GM20431 (cell line): ENCODE measurements at regions not wholly inside any gene's neighbourhood (a gene's known extent, or its start where the extent isn't known, plus 50 kb on each side); places are given as distances from the start of the nearest gene placed in this dataset.

Experiments
- in situ Hi-C: fragments of 300-500 bp; cut with MseI, MboI; formaldehyde crosslinking; loops from one replicate; pipeline ENCODE4 v1.15.0; 2020; ENCODE audit warnings: low sequenced_read_pairs; ENCODE audit not compliant: unreplicated experiment

DNA sequence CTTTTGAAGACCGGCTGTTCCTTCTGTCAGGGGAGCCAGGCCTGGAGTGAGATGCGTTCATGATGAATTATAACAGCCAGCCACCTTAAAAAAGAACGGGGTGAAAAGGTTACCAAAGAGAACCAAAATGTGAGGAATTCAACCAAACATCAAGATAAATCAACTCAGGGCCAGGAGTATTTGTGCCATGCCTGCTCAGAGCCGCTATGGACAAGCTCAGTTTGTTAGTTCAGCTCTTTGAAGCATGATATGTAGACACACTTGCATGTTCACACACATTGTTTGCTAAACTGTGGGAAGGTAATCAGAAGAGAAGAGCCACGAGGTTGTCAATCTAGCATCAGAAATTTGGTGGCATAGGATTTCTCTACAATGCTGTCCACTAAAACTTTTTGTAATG lies 367.4 kb upstream of the TBX3 start:
- in situ Hi-C loops = no loop called here

DNA sequence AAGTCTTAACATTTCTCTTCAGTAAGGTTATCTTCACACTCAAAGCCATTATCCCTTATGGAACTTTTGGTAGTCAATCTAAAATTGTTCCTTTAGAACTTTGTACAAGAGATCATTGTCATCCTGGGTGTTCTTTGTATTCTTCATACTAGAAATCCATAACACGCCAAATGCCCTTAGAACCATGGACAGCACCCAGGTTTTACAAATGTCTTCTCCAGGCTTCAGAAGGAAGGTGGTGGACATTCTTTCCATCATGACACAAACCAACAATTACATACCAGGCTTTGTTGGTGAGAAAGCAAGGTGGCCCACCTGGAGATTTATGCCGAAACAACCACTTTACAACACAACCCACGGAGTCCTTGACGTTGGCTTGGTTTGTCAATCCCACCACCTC lies 365.6 kb upstream of the TBX3 start:
- in situ Hi-C loops = no loop called here

DNA sequence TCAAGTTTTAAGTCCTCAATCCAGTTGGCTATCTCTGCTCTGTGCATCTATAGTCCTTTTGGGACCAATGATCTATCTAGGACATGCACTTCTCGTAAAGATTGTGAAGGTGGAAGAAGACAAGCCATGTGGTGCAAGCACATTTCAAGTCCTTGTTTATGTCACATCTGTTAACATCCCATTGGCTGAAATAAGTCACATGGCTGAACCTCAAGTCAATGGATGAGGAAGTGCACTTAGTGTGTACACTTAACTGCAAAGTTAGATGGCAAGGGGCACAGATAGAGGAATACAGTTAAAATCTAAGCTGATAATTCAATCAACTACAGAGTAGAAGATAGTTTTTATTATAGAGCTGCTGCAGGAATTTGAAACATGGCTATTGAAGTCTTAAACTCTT lies 362.8 kb upstream of the TBX3 start:
- in situ Hi-C loops = no loop called here

DNA sequence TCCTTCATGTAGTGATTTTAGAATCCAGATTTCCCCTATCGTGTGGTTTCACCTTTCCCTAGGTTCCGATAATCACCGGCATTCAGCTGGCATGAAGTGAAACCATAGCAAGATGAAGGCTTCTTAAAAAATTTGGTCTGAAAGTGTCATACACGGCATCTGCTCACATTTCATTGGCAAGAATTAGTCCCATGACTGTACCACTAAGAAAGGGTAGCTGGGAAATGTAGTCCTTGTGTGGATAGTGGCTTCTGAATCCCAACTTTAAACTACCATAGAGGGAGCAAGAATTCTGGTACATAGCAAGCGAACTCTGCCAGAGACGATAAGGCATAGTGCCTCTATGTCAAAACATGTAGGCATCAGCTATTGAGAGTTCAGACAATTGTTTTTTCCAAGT lies 360.1 kb upstream of the TBX3 start:
- in situ Hi-C loops = no loop called here

DNA sequence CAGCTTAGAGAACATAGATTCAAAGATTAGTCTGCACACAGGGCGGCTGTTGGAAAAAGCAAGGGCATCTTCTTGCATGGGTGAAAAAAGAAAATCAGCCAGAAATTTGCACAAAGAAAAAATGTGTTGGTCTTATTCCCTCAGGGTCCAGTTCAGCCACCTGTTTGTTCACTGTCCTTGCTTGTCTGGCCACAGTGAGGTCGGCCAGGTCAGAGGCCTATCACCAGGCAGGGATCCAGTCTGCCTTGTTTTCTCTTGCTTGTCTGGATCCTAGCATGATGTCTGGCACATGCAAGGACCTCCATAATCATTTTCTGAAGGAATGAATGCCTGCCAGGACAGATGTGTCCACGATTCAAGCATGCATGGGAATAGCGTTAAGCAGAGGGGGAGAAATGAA lies 359.1 kb upstream of the TBX3 start:
- in situ Hi-C loops = no loop called here

DNA sequence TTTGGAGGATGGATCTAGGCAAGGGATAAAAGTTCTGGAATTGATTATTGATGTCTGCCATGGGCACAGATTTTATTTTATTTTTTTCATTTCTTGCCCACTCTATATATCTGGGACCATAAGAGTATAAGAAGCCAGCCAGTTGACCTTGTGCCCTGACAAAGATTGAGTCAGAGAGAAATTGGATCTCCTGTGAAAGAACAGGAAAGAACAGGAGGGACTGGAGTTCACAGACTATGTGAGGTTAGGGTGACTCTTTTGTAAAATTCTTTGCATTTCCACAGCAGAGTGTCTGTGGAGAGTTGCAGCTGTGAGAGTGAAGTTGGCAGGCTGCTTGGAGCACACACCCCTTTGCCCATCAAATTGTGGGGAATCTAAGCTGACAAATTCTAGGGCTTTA lies 358.4 kb upstream of the TBX3 start:
- in situ Hi-C loops = no loop called here

DNA sequence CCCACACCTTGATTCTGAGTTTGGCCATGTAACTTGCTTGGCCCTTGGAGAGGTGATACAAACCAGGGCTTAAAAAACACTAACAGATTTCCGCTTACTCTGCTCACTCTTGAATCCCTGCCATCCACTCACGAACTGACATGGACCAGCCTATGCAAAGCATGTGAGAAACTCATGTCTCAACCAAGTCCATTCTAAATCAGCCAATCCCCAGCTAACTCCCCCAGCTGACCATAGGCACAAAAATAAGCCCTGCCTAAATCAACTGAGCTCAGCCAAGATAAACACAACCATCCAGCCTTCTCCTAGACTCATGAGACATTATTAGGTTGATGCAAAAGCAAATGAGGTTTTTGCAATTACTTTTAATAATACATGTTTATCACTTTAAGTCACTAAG lies 353.9 kb upstream of the TBX3 start:
- in situ Hi-C loops = no loop called here

DNA sequence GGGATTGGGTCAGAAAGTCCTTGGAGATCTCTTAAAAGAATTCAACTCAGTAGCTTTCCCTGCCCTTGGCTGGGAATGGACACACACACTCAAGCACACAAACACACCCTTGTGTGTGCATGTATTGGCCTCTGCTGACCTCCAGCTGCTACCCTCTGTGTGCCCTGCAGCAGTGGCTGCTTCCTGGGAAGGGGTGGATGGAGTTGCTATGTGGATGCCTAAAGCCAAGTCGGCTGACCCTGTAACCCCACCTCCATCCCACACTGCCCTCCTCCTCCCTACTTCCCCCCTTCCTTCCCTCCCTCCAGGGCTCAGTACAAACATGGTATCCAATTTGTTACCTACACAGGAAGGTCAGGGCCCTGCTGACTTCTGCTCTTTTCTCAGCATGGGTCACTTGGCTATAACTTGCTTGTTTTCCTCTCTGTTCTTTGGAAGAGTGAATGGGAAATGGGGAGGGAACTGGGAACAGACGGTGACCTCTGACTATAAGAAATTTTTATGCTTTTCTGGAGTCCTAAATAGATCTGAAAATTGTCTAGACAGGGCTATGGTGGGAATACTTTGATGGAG lies 351.6 kb upstream of the TBX3 start:
- in situ Hi-C loops = no loop called here

DNA sequence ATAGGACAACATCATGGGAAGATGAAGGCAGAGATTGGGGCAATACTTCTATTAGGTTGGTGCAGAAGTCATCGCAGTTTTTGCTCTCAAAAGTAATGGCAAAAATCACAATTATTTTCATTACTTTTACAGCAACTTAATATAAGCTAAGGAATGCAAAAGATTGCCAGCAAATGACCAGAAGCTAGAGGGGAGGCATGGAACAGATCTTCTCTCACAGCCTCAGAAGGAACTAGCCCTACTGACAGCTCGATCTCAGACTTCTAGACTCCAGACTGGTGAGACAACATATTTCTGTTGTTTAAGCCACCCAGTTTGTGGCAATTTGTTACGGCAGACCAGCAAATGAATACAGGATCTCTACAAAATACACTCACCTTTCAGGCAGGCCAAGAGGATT lies 348.5 kb upstream of the TBX3 start:
- in situ Hi-C loops = no loop called here

DNA sequence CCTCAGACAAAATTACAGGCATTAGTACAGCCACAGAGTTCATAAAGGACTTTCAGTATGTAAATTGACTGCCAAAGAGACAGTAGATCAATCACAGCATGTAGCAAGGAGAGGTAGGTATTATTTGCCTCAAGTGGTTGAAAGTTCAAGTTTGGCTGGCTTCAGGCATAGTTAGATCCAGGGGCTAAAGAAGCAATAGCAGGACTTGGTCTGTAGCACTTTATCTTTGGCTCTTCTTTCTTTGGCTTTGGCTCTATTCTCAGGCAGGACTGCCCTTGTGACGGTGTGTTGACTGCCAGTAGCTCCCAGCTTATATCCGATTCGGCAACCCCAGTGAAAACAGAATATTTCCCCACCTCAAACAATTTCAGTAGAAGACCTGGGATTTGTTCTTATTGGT lies 346.0 kb upstream of the TBX3 start:
- in situ Hi-C loops = no loop called here

DNA sequence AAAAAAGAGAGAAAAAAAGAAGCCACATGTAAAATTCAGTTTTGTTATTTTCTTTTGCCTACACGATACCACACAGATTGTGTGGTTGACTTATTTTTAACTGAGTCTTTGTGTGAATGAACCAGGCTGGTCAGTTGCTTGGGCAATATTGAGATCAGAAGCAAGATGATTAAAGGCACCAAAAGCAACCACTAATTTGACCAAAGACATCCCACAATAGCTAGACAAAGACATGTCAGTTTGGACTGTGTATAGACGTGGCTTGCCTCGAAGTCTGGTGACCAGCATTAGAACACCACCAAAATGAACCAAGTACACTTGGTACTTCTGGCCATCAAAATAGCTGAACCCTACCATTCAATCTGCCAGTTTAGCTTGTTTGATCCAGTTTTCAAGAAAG lies 340.6 kb upstream of the TBX3 start:
- in situ Hi-C loops = no loop called here

DNA sequence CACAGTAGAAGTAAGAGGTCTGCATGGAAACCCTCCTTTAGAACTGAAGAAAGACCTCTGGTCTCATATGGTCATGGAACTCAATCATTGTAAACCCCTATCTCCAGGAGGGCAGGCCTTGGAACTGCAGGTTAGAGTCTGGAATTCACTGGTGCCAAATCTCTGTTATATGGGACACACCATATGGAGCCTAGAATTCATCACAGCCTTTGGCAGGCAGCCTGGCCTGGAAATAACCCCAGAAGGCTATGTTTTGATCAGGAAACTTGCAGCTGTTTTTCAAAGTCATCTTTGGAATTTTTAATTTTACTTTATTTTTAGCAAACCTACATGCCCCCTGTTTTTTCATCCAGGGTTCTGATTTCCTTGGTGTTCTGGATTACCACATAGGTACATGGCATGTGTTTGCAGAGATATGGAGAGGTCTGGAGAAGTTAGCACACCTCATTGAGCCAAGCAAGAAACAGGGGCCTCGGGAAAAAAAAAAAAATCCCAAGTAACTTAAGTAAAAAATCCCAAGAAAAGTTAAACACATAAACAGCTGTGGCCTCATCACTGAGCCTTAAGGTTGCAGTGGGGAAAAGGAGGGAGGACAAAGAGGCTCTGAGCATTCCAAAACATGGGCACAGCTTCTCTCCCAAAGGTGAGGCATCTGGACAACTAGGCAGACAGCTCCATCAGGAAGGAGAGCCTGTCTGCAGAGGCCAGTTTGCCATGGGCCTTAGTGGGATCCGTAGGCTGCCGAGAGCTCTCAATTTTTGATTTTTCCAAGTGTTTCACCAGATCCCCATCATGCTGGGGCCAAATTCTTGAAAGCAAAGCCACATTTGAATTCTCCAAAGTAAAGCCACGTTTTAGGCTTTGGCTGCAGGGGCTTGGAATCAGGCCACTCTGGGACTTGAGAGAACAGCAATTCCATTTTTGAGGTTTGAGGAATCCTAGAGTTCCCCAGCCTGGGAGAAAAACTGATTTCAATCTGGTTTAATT lies 339.6 kb upstream of the TBX3 start:
- in situ Hi-C loops = no loop called here

DNA sequence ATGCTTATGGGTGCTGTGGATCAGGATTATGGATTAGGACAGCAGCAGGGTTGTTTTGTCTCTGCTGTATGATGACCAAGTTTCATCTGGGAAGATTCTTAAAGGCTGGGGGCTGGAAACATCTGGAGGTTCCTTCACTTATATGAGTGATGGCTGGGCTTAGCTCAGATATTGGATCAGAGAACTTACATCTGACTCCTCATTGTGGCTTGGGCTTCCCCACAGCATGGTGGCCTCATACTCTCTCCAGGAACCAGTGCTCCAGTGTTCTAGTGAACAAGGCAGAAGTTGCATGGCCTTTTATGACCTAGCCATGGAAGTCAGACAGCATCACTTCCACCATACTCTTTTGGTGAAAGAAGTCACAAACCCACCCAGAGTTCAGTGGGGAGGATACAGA lies 336.1 kb upstream of the TBX3 start:
- in situ Hi-C loops = no loop called here

DNA sequence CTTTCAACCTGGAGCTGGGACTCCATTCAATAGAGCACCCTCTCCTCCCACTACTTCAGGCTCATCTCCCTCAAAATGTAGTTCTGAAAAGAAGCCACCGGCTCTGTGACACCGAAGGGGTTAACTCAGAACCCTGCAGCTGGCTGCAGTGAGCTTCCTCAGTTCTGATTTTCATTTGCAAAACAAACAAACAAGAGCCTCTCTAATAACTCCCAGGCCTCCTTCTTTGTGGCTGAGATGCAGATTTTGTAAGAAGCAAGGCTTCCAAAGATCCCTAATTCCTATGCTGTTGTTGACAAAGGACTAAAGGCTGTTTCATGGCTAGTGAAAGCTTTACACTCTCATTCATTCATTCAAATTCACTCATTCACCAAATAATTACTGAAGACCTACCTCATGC lies 333.4 kb upstream of the TBX3 start:
- in situ Hi-C loops = no loop called here

DNA sequence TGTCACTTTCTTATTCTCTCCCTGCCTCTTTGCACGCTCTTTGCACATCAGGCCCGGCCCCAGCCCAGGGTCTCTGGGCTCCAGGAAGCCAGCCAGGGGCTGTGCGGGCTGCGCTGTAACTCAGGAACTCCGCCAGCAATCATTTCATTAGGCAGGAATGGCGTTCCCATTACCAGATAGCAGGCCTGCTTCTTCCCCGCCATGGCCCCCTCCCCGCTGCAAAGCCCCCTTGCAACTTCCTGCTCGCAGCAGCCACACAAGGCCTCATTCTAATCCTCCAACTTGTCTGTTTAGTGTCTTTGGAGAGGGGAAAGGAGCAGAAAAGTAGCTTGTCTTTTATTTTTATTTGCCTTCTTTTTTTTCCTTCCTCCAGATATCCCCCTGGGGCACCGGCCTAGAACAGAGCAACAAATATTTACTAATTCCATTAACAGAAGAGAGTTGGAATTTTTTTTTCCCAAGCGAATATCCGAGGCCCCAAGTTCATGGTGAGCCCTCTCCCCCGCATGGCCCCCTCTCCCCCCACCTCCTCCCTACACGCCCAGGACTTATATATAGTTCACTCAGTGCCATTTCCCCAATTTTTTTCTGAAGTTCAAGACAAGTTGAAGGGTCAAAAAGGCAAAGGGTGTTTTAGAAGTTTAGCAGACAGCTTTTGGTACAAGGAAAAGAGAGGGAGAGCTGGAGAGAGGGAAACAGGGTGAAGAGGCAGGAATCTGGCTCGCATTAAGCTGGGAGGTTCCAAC lies 329.4 kb upstream of the TBX3 start:
- in situ Hi-C loops = no loop called here

DNA sequence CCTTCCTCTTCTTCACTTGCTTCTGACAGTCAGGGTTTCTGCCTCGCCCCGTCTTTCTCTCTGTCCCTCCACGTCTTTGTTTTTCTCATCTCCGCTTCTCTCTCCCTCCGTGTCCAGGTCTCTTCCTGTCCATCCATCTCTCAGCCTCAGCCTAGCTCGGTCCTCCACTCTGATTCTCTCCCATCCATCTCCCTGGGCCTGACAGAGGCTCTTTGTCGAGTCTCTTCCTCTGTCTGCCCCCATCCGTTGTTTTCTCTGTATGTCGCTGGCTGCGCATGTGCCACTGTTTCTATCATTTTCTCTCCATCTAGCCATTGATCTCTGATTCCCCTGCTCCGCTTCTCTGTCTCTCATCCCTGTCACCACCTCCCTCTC lies 328.9 kb upstream of the TBX3 start:
- in situ Hi-C loops = no loop called here

DNA sequence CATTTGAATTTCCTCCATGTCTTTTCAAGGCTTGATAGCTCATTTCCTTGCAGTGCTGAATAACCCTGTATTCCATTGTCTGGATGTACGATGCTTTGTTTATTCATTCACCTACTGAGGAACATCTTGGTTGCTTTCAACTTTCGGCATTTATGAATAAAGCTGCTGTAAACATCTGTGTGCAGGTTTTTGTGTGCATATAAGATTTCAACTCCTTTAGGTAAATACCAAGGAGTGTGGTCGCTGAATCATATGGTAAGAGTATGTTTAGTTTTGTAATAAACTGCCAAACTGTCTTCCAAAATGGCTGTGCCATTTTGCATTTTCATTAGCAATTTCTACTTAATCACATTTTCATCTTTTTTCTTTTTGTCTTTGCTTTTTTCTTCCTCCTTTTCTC lies 327.7 kb upstream of the TBX3 start:
- in situ Hi-C loops = no loop called here

DNA sequence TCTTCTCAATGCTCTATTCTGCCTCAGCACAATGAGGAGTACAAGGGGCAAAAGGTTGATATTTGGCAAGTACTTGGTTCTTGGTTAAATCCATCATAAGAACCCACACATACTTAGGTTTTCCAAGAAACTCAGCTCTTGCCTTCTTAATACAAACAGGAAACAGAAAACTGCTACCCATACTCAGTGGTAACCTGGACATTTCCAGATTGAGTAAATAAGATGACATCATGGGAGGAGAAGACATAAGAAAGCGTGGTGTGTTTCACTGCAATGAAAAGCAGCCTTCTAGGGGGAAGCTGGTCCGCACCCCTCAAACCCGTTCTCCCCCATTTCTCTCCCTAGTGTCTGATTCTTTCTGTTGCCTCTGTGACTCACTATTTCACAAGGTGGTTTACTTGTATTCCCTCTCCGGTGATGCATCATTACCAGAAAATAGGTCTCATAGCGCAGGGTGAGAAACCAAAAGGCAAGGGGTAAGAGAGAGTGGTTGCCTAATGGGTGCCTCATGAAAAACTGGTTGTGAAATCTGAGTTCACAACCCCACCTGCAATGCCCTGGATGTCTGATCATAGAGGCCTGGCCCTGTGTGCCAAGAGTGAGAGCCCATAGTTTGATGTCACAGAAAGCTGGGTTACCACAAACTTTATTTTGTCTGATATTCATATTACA lies 326.5 kb upstream of the TBX3 start:
- in situ Hi-C loops = no loop called here

DNA sequence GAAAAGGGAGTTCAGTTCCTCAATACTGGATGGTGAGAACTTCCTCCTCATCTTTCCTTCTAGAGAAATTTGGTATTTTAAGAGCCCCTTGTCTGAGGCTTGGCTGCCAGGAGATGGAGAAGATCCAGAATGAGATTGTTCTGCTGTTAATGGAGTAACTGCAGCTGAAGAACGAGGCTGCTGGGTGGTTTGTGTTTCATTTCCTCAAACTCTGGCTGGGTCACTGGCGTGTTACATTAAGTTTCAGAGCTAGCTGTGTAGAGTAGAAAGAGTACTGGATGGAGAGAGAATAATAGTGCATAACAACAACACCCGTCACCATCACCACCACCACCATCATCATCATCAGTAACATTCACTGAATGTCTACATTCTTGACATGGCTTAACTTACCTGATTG lies 325.0 kb upstream of the TBX3 start:
- in situ Hi-C loops = no loop called here

DNA sequence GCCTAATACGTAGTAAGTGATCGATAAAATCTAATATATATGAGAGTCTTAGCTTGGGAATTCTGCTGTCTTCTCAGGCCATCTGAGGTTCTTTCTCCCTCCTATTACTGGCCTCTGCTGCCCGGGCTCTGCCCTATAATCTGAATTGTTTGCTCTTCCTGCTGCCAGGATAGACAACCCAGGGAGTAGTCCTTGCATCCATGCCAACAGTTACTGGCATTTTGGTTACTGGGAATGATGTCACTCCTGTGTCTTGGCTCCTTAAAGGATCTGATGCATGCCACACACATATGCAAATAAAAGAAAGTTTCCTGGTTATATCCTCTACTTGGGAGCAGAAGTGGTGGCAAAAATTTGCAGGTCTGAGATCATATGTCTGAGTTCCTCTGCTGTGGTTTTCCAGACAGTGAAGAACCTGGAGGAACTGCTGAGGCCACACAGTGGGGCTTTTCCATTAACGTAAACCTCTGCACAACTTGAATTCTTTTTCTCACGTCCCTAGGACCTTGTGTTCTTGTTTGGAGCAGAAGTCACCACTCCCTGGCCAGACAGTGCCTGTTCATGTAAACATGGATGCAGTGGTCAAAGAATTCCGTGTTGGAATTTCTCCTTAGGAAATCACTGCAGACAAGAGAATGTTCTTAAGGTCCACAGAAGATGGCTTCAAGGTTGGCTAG lies 320.6 kb upstream of the TBX3 start:
- in situ Hi-C loops = no loop called here
